Neural progenitor cell (in vitro differentiated cells): ENCODE measurements at regions not wholly inside any gene's neighbourhood (a gene's known extent, or its start where the extent isn't known, plus 50 kb on each side); places are given as distances from the start of the nearest gene placed in this dataset.

ENCODE experiments used
- EZH2 ChIP-seq: fragments of 200-600 bp; sonication (generic); IDR thresholded peaks from 2 replicates; pipeline ENCODE4 v1.6.1; 2017; ENCODE audit warnings: antibody characterized with exemption, mild to moderate bottlenecking, moderate library complexity
- TF ChIP-seq, protein P1 (sequence below): fragments of 200-600 bp; sonication (generic); IDR thresholded peaks from 2 replicates; pipeline ENCODE4 v1.5.1; 2017; ENCODE audit warnings: antibody characterized with exemption, mild to moderate bottlenecking

DNA sequence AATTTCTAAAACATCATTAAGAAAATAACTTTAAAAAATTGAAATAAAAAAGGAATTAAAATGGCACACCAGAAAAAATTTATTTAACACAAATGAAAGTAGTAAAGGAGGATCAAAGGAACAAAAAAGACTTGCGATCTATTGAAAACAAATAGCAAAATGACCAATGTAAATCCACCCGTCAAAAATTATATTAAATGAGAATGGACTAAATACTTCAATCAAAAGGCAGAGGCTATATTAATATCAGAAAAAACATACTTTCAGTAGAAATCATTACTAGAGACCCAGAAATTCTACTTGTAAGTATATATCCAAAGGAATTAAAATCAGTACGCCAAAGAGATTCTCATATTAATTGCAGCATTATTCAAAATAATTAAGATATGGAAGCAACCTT, 293.1 kb upstream of the SOX4 start:
- TF ChIP-seq, protein P1, sequence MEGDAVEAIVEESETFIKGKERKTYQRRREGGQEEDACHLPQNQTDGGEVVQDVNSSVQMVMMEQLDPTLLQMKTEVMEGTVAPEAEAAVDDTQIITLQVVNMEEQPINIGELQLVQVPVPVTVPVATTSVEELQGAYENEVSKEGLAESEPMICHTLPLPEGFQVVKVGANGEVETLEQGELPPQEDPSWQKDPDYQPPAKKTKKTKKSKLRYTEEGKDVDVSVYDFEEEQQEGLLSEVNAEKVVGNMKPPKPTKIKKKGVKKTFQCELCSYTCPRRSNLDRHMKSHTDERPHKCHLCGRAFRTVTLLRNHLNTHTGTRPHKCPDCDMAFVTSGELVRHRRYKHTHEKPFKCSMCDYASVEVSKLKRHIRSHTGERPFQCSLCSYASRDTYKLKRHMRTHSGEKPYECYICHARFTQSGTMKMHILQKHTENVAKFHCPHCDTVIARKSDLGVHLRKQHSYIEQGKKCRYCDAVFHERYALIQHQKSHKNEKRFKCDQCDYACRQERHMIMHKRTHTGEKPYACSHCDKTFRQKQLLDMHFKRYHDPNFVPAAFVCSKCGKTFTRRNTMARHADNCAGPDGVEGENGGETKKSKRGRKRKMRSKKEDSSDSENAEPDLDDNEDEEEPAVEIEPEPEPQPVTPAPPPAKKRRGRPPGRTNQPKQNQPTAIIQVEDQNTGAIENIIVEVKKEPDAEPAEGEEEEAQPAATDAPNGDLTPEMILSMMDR, result no peak
- TF ChIP-seq EZH2, result no peak
